ENCODE measurements at regions not wholly inside any gene's neighbourhood (a gene's known extent, or its start where the extent isn't known, plus 50 kb on each side); places are given as distances from the start of the nearest gene placed in this dataset.
A peak's percentile ranks its signal among the peaks of the same experiment; 100 is the strongest.
"Not testable (repeated sequence)": the region's sequence is repeated elsewhere in the genome, so short reads cannot be mapped to it uniquely, and the experiment has no call there.

- H3K27ac ChIP-seq (replicated peaks): no peak overlapping the region
- no peak overlapping the region for H3K4me3 ChIP-seq (replicated peaks; ENCODE audit: insufficient read depth, low read length)
- DNase-seq (ENCODE audit: low read depth in 1 of 2, low spot score in 1 of 2): no peak
- TF ChIP-seq SPI1 (IDR thresholded peaks at IDR 0.05; ENCODE audit: borderline replicate concordance, low read depth) (no peak), GABPA (IDR thresholded peaks at IDR 0.05; ENCODE audit: low read depth) (no peak), CTCF (IDR thresholded peaks at IDR 0.05; ENCODE audit: insufficient read depth, low read length) (no peak), POLR2AphosphoS5 (IDR thresholded peaks at IDR 0.05; ENCODE audit: low read depth) (no peak)
- TF ChIP-seq, protein P1, sequence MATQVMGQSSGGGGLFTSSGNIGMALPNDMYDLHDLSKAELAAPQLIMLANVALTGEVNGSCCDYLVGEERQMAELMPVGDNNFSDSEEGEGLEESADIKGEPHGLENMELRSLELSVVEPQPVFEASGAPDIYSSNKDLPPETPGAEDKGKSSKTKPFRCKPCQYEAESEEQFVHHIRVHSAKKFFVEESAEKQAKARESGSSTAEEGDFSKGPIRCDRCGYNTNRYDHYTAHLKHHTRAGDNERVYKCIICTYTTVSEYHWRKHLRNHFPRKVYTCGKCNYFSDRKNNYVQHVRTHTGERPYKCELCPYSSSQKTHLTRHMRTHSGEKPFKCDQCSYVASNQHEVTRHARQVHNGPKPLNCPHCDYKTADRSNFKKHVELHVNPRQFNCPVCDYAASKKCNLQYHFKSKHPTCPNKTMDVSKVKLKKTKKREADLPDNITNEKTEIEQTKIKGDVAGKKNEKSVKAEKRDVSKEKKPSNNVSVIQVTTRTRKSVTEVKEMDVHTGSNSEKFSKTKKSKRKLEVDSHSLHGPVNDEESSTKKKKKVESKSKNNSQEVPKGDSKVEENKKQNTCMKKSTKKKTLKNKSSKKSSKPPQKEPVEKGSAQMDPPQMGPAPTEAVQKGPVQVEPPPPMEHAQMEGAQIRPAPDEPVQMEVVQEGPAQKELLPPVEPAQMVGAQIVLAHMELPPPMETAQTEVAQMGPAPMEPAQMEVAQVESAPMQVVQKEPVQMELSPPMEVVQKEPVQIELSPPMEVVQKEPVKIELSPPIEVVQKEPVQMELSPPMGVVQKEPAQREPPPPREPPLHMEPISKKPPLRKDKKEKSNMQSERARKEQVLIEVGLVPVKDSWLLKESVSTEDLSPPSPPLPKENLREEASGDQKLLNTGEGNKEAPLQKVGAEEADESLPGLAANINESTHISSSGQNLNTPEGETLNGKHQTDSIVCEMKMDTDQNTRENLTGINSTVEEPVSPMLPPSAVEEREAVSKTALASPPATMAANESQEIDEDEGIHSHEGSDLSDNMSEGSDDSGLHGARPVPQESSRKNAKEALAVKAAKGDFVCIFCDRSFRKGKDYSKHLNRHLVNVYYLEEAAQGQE (IDR thresholded peaks at IDR 0.05; ENCODE audit: insufficient replicate concordance, low read depth): no peak
- H3K27me3 ChIP-seq (ENCODE audit: insufficient read depth, poor library complexity, severe bottlenecking): no peaks in the 10 kb centered on the region
These were observed 403.8 kb upstream of the GBE1 start for GRCh38 chr3:82165266-82165665.

GRCh38 chr3:82163907-82164520, 402.6 kb upstream of the GBE1 start:
- peak in 1 of 2 experiments; percentile 17 for DNase-seq (ENCODE audit: low read depth in 1 of 2, low spot score in 1 of 2)
- Histone ChIP-seq H3K4me3 (replicated peaks; ENCODE audit: insufficient read depth, low read length) (no peak overlapping the region), H3K27ac (replicated peaks) (no peak overlapping the region), H3K27me3 (ENCODE audit: insufficient read depth, poor library complexity, severe bottlenecking) (no peaks in the 10 kb centered on the region)
- TF ChIP-seq GABPA (IDR thresholded peaks at IDR 0.05; ENCODE audit: low read depth): no peak
- TF ChIP-seq, protein P1 (IDR thresholded peaks at IDR 0.05; ENCODE audit: insufficient replicate concordance, low read depth): no peak
- TF ChIP-seq CTCF (IDR thresholded peaks at IDR 0.05; ENCODE audit: insufficient read depth, low read length): no peak
- TF ChIP-seq SPI1 (IDR thresholded peaks at IDR 0.05; ENCODE audit: borderline replicate concordance, low read depth): no peak
- TF ChIP-seq POLR2AphosphoS5 (IDR thresholded peaks at IDR 0.05; ENCODE audit: low read depth): no peak

DNA sequence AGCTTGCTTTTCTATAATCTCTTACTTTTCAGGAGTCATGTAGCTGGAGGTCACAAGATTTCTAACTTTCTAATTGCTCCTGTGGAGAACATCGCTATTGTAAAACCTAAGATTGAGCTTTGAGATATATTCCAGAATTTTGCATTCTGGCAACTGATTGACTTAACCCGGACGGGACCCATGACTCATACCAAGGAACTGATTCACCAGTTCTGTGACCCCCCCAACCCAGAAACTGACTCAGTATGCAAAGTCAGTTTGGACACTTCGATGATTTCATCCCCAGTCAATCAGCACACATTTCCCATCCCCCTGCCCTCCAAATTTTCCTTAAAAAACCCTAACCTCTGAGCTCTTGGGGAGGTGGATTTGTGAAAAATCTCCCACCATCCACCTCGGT, 396.5 kb upstream of the GBE1 start:
- H3K4me3 ChIP-seq (replicated peaks; ENCODE audit: insufficient read depth, low read length): no peak overlapping the region
- no peak overlapping the region for H3K27ac ChIP-seq (replicated peaks)
- H3K27me3 ChIP-seq (ENCODE audit: insufficient read depth, poor library complexity, severe bottlenecking): peaks cover 2% of the 10 kb centered on the region
- no peak for TF ChIP-seq POLR2AphosphoS5 (IDR thresholded peaks at IDR 0.05; ENCODE audit: low read depth)
- TF ChIP-seq, protein P1 (IDR thresholded peaks at IDR 0.05; ENCODE audit: insufficient replicate concordance, low read depth): no peak
- TF ChIP-seq SPI1 (IDR thresholded peaks at IDR 0.05; ENCODE audit: borderline replicate concordance, low read depth): no peak
- TF ChIP-seq GABPA (IDR thresholded peaks at IDR 0.05; ENCODE audit: low read depth): no peak
- TF ChIP-seq CTCF (IDR thresholded peaks at IDR 0.05; ENCODE audit: insufficient read depth, low read length): no peak
- DNase-seq (ENCODE audit: low read depth in 1 of 2, low spot score in 1 of 2): no peak

- not testable (repeated sequence) for H3K27me3 ChIP-seq (ENCODE audit: insufficient read depth, poor library complexity, severe bottlenecking); H3K27ac ChIP-seq (replicated peaks); DNase-seq (ENCODE audit: low read depth in 1 of 2, low spot score in 1 of 2); H3K4me3 ChIP-seq (replicated peaks; ENCODE audit: insufficient read depth, low read length)
These were observed 392.4 kb upstream of the GBE1 start for GRCh38 chr3:82153892-82154291.

Data from HL-60 (cell line).